Suppressor macrophage treated with lipopolysaccharide for 4 hours (primary cell): ENCODE measurements at regions not wholly inside any gene's neighbourhood (a gene's known extent, or its start where the extent isn't known, plus 50 kb on each side); places are given as distances from the start of the nearest gene placed in this dataset.
"Not testable (repeated sequence)": the region's sequence is repeated elsewhere in the genome, so short reads cannot be mapped to it uniquely, and the experiment has no call there.

ENCODE experiments used
- DNase-seq: peaks from one replicate; pipeline ENCODE4 v3.0.0-alpha.2; 2020

DNA sequence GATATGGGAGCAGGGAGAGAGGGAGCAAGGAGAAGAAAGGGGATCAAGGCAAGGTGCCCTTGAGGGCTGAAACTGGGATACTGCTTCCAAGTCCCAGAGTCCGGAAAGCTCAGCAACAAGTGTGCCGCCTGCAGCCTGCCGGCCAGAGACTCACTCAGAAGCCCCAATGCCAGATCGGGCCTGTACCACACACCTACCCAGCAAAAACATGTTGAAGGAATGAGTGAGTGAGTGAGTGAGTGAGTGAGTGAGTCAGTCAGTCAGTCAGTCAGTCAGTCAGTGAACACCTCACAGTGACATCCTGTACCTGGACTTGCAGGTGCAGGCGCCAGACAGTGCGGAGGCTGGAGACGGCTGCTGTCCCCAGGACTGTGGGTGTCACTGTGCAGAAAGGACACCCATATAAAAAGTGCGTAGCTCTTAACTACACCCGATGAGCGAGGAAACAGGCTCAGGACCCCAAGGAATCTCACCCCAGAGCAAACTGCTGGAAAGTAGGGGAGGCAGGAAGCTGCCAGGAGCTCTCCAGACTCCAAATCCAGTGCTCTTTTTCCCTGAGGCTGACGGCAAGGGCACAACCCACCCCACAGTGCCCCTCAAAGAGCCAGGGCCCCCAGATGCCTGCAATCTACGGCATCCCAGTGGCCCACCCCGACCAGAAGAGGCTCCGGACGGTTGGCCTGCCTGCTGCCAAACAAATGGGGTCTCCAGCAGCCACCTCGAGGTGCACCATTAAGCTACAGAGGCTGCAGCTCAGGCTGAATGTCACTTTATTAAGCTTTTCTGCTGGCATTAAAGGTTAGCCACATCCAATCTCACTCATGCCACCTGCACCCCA lies 261.7 kb downstream of the NPHP4 start:
- DNase-seq: no peak

DNA sequence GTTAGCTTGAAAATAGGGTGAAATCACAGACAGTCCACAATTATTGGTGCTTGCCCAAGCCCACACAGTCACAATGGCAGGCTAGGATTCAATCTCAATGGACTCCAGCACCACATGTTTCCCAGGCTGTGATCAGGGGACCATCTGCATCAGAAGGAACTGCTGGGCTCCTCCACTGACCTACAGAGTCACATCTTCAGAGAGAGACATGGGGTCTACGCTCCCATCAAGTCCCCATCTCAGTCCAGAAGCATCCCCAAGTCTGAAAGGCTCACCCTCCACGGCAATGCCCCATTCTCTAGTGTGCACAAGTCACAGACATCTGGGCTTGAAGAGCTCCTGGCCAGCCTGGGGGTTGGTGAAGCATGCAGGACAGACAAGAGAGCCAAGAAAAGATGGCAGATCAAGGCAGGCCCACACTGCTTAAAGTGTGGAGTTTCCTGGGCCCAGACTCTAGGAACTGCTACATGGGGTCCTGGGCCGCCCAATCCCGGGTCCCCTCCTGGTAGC lies 262.5 kb downstream of the NPHP4 start:
- DNase-seq: no peak

DNA sequence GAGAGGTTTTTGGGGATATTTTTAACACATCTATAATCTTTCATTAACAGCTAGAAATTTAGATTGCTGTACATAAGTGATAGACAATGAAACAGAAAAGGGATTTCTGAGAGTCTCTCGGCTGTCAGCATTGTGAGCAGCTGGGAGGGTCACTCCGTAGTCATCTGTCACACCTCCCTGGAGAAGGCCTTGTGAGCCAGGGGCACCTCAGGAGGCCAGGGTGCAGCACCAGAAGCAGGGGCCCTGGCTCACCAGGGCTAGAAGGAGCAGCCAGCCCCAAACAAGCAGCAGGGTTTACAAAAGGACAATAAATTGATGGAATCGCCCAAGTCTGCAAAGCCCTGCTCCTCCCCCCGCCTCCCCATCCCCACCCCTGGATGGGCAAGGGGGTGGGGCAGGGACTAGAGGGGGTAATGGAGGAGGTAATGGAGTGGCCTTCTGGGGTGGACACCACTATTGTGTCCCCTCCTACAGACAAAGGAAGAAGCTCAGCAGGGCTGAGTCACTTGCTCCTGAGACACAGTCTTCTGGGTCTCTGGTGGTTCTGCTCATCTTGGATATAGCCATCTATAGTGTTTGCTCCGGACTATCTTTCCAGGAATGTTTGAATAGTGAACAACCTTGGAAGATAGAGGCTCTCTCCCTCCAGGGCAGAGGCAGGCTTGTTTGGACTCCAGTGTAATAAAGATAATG lies 263.4 kb downstream of the NPHP4 start:
- DNase-seq: no peak

- no peak for DNase-seq
Measured at GRCh38 chr1:5727871-5728643, 264.2 kb downstream of the NPHP4 start.

GRCh38 chr1:5727191-5727590 lies 265.0 kb downstream of the NPHP4 start:
- DNase-seq: no peak

DNA sequence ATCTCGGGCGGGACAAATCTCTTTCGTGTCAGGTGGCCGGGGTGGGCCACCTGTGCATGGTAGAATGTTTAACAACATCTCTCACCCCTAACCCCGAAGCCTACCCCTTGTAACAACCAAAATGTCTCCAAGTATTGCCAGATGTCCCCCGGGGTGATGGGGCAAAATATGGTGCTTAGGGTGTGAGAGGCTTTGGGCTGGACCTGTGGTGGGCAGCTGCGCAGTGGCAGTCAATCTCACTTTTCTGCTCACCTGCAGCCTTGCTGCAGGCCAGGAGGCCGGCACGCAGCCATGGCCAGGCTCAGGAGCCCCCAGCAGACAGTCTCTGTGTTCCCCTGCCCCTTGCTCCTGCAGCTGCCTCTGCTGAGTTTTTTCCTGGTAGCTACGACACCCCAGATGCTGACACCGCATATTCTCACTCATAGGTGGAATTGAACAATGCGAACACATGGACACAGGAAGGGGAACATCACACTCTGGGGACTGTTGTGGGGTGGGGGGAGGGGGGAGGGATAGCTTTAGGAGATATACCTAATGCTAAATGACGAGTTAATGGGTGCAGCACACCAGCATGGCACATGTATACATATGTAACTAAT lies 265.5 kb downstream of the NPHP4 start:
- DNase-seq: not testable (repeated sequence)

- DNase-seq: no peak
Measured at GRCh38 chr1:5725855-5726585, 266.2 kb downstream of the NPHP4 start.

DNA sequence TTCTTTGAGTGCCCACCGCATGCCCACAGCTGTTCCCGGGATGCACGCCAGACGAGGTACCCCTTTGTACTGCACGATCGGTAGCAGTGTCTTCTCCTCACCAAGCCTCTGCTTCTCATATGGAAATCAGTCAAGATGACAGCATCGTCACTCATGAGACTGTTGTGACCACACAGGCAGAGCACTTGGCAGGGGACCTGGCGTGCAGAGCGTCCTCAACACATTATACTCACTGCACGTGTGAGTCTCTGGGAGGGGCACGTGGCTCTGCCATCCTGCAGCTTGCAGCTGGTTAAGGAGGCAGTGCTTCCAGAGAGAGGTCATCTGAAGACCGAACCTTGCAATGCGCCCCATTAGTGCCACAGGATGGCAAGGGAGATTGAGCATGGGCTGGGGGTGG lies 266.8 kb downstream of the NPHP4 start:
- no peak for DNase-seq

DNA sequence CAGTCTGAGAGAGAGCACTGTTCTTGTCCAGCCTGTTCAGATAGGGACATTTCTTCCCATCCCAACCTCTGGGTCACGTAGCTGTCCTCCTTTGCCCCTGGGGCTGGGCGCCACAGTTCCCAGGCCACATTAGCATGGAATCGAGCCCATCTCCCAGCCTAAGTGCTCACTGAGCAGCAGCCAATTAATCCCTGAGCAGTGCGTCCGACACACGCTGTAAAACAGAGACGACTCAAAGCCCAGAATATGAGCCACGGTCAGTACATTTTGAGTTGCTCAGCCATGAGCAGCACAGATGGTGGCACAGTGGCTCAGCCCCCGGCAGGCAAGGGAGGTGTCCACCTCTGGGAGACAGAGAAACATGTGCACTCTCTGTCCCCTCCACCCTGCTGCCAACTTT lies 267.4 kb downstream of the NPHP4 start:
- no peak for DNase-seq

DNA sequence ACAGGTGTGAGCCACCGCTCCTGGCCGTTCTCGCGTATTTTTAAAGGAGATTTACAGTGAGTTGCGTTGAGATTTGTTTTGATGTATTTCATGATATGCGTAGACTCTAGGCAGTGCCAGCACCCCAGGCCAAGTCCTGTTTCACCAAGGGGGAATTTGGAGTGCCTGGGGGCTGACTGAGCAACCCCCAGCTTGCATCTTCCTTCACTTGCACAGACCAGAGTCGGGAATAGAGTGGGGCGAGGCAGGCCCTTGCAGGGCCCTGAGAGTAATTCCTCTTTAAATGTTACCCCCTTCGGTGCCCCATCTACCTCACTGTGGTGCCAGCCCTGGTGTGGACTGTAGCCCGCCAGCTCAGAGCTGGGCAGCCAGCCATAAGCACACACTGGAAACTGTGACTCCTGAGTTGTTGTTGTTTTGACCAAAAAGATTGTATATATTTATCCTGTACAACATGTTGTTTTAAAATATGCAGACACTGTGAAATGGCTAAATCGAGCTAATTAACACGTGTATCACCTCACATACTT lies 269.5 kb downstream of the NPHP4 start:
- no peak for DNase-seq

- DNase-seq: no peak
Measured at GRCh38 chr1:5721634-5722215, 270.5 kb downstream of the NPHP4 start.

DNA sequence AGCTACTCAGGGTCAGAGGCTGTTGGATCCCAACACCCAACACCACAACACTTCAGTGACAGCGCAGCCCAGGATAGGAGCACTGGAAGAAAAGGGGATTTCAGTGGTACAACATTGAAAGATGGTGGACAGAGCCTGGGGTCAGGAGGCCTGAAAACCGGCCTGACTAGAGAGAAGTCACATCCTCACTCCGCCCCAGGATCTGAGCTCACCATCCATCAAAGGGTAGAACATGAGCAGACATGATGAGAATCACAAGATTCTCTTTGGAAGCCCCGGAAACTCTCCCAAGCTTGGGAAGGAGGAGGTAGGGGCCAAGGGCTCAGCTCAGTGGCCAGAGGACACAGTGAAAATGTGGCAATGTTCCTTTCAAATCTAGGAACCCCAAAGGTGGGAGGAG lies 271.3 kb downstream of the NPHP4 start:
- DNase-seq: no peak

DNA sequence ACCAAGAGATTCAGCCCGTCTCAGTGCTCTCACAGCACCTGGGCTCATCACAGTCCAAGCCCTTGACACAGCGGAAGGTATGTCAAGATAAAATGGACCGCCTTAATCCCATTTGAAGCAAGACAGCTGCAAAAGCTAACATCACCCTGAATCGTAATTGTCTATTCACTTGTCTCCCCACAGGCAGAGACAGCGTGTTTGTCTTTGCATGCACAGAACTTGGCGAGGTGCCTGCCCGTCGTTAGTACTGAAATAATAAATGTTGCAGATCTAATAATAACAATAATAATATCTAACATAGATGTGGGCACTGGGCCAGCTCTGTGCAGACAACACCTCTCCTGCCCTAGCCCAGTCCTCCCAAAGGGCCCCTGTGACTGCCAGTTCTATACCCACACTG lies 271.7 kb downstream of the NPHP4 start:
- no peak for DNase-seq

DNA sequence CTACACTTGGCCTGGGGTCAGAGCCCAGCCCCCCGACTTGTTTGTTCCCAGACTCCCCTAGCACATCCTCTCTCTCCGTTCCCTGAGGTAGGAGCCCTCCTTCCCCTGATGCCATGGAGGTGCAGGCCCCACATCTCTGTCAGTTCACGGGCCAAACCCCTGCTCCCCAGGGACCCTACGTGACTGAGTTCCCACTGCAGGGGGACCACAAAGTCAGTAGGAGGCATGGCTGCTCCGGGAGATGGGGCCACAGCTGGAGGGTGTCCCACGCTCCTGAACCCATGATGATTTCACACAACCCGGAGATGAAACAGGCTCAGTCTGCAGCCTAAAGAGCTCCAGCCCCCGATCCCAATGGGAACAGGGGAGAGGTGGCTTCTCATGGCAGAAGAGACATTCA lies 272.2 kb downstream of the NPHP4 start:
- DNase-seq: no peak

DNA sequence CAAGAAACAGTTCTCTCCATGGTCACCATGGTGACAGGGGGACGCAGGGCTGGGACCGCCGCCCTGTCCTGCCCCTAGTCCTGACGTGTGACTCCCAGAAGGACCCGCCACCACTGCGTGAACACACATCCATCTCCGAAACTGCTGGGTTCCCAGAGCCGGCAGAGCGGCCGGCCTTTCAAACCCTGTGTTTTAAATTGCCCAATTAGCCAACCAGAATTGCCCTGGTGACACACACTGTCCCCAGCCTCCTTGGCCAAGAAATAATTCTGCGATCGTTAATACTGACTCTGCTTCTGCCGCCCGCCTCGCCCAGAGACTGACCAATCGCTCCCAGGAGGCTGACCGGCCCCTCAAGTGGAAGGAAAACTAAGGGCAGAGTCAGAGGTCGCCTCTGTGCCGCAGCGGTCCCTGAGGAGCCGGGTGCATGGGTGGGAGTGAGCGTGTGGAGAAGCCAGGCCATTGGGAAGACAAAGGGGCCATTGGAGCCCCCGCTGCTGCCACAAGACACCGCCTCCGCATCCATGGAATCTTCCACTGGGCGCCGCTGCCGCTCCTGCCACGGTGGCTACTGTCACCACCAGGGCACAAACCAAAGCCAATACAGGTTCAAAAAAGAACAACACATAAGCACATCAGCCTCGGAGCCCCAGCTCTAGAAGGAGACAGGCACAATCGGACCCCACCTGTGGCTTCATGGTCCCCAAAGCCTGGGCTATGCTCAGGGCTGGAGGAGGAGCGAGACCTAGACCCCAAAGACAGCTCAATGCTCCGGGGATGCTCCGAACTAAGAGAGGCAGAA lies 273.2 kb downstream of the NPHP4 start:
- no peak for DNase-seq

DNA sequence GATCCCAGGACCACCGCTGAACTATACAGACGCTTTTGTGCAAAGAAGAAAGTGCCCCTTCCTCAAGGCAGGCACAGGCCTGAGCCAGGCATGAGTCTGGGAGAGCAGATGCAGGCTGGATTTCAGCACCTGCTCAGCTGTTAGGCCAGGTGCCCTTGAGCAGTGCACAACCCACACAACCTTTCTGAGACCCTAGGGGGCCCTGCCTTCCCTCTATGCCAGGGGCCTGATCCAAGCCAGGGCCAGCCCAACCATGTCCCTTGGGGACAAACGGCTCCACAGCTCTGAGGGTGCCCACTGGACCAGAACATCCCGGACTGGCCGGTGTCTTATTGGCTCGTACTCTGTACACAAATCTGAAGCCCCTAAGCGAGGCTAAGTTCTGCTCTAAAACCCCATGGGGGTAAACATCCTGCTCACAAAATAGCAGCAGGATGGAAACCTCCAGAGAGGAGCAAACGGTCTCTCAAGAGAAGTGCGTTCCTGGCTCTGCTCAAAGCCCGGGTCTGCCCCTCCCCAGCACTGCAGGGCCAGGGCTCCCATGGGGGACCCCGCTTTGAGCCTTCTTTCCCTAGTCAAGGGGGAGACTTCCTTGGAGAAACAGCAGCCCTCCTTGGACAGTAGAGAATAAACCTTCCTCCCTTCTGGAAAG lies 275.1 kb downstream of the NPHP4 start:
- no peak for DNase-seq

DNA sequence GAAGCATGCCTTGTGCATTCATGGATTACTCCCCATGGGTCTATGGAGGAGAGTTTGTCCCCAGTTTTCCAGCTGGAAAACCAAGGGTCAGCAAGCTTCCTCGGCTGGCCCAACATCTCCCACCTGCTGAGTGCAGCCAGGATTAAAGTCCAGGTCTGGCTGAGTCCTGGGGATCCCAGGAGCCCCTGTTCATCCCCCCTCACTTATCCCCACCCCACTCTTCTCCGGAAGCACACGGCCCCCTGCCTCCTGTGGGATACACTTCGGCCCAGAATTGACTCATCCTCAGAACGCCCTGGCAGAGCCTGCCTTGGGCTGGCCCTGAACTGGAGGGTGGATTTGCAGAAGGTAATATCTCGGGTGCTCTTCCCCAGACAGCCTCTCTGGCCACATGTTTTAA lies 276.1 kb downstream of the NPHP4 start:
- DNase-seq: no peak

DNA sequence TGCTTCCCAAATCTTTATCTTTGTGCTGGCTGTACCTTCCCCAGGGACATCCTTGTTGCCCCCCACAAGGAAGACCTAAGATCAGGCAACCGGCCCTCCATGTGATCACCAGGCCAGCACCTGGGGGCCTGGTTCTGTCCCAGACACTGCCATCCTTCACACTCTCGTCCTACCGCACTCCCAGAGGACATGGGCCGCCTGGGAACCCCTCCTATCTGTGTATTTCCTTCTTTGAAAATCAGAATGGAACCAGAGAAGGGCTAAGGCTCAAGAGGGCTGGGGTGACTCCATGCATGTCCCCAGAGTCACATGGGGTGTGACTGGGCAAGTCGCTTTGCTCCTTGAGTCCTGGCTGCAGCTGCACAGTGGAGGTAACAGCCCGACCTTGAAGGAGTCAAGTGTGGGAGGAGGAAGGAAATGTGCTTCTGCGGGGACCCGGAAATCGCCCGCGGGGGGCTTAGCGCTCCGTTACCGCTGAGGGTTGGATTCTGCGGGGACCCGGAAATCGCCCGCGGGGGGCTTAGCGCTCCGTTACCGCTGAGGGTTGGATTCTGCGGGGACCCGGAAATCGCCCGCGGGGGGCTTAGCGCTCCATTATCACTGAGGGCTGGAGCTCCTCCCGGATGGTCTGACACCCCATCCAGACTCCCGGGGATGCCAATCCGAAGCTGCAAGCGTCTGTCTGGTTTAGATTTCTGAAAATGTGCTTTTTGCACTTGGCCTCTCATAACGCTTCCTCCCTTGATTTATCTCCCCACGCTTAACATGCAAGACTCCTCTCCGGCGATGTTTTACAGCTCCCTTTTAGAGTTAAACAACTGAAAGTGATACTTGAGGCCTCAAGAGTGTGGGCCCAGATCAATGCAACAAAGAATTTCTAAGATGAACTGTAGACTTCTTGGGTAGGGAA lies 278.9 kb downstream of the NPHP4 start:
- no peak for DNase-seq

DNA sequence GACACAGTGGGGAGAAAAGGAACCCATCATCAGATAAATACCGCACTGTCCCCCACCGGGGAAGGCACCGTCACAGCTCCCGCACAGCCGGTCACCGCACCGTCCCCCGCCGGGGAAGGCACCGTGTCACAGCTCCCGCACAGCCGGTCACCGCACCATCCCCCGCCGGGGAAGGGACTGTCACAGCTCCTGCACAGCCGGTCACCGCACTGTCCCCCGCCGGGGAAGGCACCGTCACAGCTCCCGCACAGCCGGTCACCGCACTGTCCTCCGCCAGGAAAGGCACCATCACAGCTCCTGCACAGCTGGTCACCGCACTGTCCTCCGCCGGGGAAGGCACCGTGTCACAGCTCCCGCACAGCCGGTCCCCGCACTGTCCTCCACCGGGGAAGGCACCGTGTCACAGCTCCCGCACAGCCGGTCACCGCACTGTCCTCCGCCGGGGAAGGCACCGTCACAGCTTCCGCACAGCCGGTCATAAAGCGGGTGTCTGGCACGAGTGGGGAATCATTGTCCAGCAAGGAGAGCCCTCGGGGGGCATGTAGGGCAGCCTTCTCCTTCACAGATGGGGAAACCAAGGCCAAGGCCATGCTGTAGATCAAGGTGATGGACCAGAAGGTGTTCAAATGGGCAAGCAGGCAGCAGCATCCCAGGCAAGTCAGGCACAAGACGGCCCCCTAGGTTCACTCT lies 280.1 kb downstream of the NPHP4 start:
- DNase-seq: no peak
